HG03432 (cell line): ENCODE measurements at regions not wholly inside any gene's neighbourhood (a gene's known extent, or its start where the extent isn't known, plus 50 kb on each side); places are given as distances from the start of the nearest gene placed in this dataset.

ENCODE experiments used
- ATAC-seq: cut with Tn5 transposase; IDR thresholded peaks from one replicate; pipeline ENCODE4 v1.9.1; 2021; ENCODE audit warnings: mild to moderate bottlenecking, moderate library complexity; ENCODE audit not compliant: unreplicated experiment

DNA sequence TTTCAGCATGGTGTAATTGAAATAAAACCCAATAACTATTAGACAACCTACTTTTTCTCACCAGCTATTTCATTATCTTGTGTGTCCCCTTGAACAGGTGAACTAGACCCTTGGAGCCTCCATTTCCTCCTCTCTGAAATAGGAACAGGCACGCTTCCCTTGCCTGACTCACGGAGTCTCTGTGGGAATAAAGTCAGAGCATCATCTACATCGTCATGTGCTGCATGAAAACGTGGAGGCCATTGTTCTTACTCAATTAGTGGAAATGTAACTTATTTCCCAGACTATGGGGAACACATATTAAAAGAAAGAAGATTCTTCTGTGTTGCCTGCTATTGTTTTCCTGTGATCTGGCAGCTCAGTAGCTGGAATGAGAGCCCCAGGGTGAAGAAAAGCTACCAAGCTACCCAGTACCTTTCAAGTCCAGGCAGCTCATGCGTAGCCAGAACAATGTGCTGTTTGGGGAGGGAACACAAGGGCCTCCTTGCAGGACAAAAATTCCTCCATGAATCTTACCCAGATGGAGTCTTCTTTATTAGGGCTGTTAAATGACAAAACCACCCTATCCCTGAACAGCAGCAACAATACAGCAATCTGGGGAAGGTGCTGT is 59.8 kb downstream of the SOX11 start:
- ATAC-seq = no peak

DNA sequence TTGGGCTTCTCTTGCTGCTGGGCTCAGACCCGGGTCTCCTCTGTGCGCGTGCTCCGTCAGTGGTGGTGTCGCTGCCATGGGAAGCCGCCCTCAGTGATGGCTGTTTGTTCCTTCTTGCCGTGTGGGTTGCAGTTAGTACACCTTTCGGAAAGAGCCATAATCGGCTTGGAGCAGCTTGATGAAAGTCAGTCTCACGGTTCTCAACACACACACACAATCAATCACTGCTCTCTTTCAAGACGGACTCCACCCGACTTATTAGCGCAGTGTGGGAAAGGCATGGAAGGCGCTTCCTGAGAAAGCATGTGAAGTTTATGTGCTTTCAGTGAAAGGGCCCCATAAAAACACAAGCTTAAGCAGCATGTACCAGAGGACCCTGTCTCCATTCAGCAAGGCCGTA is 64.1 kb downstream of the SOX11 start:
- no peak for ATAC-seq

GRCh38 chr2:5758346-5758745 is 66.2 kb downstream of the SOX11 start:
- ATAC-seq = no peak

GRCh38 chr2:5759949-5760348 is 67.8 kb downstream of the SOX11 start:
- no peak for ATAC-seq

- no peak for ATAC-seq
Measured at GRCh38 chr2:5763531-5763930, 71.3 kb downstream of the SOX11 start.

DNA sequence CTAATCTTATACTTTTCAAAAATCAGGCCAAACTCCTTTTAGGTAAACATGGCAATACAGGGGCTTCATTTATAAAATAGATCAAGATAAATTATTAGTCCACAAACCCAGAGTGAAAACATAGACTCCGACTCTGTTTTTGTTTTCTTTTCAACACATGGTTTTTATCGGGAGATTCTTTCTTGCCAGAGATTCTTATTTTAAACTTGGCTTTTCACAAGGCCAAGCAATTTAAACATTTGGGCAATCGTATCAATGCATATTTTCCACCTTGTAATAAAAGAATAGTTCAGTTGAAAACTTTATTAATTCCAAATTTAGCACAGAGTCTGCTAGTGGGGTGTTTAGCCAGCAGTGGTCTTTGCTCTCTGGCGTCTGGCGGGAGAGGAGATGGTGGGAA is 71.9 kb downstream of the SOX11 start:
- ATAC-seq = no peak

- no peak for ATAC-seq
Measured at GRCh38 chr2:5766056-5766455, 73.9 kb downstream of the SOX11 start.

GRCh38 chr2:5766561-5766960 is 74.4 kb downstream of the SOX11 start:
- ATAC-seq = no peak

DNA sequence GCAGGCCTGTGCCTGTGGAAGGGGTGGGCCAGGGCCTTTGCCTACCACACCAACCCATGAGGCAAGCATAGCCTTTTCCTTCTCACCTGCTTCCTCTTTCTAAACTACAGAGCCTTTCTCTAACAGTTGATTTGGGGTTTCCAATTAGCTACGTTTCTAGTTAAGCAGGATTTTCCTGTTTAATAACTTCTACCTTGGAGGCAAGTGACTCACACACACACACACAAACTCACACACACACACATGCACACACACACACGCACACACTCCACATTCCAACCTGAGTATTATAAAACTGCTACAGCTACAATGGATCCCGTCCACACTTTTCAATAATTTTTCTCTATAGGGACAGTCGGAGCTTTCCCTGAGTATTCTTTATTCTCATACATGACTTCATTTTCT is 84.9 kb downstream of the SOX11 start:
- no peak for ATAC-seq

GRCh38 chr2:5781679-5782078 is 89.5 kb downstream of the SOX11 start:
- ATAC-seq = no peak

GRCh38 chr2:5782103-5782502 is 89.9 kb downstream of the SOX11 start:
- no peak for ATAC-seq

DNA sequence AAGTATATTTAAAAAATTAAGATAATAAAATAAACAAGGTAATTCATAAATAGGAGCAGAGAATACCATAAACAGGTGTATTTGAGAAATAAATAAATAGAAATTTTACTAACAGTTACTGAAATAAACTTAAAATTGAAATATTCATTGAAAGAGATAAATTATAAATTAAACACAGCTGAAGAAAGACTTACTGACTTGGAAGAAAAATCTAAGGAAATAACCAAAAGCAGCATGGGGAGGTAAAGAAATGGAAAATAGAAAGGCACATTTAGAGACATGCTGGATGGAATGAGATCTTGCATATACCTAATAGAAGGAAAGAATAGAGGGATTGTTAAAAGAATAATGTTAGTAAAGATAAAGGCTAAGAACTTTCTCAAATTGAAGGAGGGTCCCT is 96.3 kb downstream of the SOX11 start:
- no peak for ATAC-seq

GRCh38 chr2:5791371-5791770 is 99.2 kb downstream of the SOX11 start:
- no peak for ATAC-seq

- no peak for ATAC-seq
Measured at GRCh38 chr2:5794012-5794411, 101.8 kb downstream of the SOX11 start.

DNA sequence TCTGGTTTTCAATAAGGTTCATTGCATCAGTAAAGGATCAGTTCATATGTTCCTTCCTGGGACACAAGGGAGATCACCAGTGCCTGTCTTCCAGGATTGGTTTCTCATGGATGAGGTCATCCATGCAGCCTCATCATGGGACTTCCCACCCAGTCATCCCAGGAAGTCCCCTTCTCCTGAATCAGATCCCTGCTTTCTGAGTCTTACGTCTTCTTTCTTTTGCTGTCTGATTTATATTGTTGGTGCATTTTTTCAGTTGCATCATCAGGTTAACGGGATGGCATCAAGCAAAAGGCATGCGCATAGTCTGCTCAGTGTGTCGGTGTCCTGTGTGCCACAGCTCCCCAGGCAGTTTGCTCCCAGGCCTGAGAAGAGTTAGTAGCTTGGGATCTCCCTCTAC is 105.9 kb downstream of the SOX11 start:
- no peak for ATAC-seq

- ATAC-seq = no peak
Measured at GRCh38 chr2:5799348-5799747, 107.2 kb downstream of the SOX11 start.

DNA sequence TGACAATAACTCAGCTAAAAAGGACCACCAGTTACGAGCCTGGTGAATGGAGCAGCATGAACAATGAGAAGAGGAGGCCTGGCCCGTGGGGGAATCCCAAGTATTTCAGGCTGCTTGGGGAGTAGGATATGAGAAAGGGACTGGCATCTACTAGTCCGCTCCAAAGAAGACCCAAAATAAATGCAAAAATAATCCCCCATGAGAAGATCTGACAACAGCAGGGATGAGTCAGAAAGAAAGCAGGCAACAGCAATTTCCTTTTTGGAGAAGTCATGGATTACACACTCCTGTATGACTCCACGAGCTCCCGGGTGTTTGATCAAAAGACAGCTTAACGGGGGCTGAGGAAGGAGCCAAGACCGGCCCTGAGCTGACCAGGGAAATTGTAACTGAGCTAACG is 111.4 kb downstream of the SOX11 start:
- ATAC-seq = no peak

GRCh38 chr2:5818961-5819600 is 126.9 kb downstream of the SOX11 start:
- no peak for ATAC-seq

- no peak for ATAC-seq
Measured at GRCh38 chr2:5824126-5824525, 131.9 kb downstream of the SOX11 start.

- ATAC-seq = no peak
Measured at GRCh38 chr2:5825686-5826085, 133.5 kb downstream of the SOX11 start.

GRCh38 chr2:5826979-5827655 is 134.9 kb downstream of the SOX11 start:
- no peak for ATAC-seq

- no peak for ATAC-seq
Measured at GRCh38 chr2:5834501-5834900, 142.3 kb downstream of the SOX11 start.
